Nephron progenitor cell (in vitro differentiated cells): ENCODE measurements at regions not wholly inside any gene's neighbourhood (a gene's known extent, or its start where the extent isn't known, plus 50 kb on each side); places are given as distances from the start of the nearest gene placed in this dataset.
"Not testable (repeated sequence)": the region's sequence is repeated elsewhere in the genome, so short reads cannot be mapped to it uniquely, and the experiment has no call there.

Experiments used
- DNase-seq: peaks from one replicate; pipeline ENCODE4 v3.0.0; 2021
- H3K27ac Mint-ChIP-seq: 2 replicates; pipeline ENCODE4 v1.8.0; 2021; ENCODE audit warnings: mild to moderate bottlenecking, moderate library complexity, mixed read lengths
- H3K27me3 Mint-ChIP-seq: 2 replicates; pipeline ENCODE4 v1.8.0; 2021; ENCODE audit warnings: mild to moderate bottlenecking, low read depth, mixed read lengths; ENCODE audit not compliant: poor library complexity
- H3K36me3 Mint-ChIP-seq: 2 replicates; pipeline ENCODE4 v1.8.0; 2021; ENCODE audit warnings: low read depth, mixed read lengths
- H3K4me1 Mint-ChIP-seq: 2 replicates; pipeline ENCODE4 v1.8.0; 2021; ENCODE audit warnings: mixed read lengths
- H3K4me3 Mint-ChIP-seq: 2 replicates; pipeline ENCODE4 v1.8.0; 2021; ENCODE audit warnings: mild to moderate bottlenecking, moderate library complexity, mixed read lengths
- H3K9me3 Mint-ChIP-seq: 2 replicates; pipeline ENCODE4 v1.8.0; 2021; ENCODE audit warnings: mild to moderate bottlenecking, moderate library complexity, mixed read lengths
- TF ChIP-seq, protein P1 (sequence below): fragments of 200-600 bp; sonication (generic); IDR thresholded peaks from 2 replicates; pipeline ENCODE4 v1.5.0; 2021; ENCODE audit warnings: antibody characterized with exemption

GRCh38 chr3:159672728-159673688 lies 315.6 kb upstream of the IL12A start:
- TF ChIP-seq, protein P1, sequence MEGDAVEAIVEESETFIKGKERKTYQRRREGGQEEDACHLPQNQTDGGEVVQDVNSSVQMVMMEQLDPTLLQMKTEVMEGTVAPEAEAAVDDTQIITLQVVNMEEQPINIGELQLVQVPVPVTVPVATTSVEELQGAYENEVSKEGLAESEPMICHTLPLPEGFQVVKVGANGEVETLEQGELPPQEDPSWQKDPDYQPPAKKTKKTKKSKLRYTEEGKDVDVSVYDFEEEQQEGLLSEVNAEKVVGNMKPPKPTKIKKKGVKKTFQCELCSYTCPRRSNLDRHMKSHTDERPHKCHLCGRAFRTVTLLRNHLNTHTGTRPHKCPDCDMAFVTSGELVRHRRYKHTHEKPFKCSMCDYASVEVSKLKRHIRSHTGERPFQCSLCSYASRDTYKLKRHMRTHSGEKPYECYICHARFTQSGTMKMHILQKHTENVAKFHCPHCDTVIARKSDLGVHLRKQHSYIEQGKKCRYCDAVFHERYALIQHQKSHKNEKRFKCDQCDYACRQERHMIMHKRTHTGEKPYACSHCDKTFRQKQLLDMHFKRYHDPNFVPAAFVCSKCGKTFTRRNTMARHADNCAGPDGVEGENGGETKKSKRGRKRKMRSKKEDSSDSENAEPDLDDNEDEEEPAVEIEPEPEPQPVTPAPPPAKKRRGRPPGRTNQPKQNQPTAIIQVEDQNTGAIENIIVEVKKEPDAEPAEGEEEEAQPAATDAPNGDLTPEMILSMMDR: no peak
- no peaks in the 10 kb centered on the region for H3K9me3 Mint-ChIP-seq
- no peak for DNase-seq
- no peak overlapping the region for H3K4me3 Mint-ChIP-seq
- H3K4me1 Mint-ChIP-seq: peaks cover 14% of the 10 kb centered on the region
- H3K27me3 Mint-ChIP-seq: peaks cover 3% of the 10 kb centered on the region
- H3K36me3 Mint-ChIP-seq: no peaks in the 10 kb centered on the region
- H3K27ac Mint-ChIP-seq: no peak overlapping the region

GRCh38 chr3:159674583-159674982 lies 314.1 kb upstream of the IL12A start:
- no peak for DNase-seq
- H3K4me1 Mint-ChIP-seq: peaks cover 4% of the 10 kb centered on the region
- H3K27ac Mint-ChIP-seq: no peak overlapping the region
- H3K27me3 Mint-ChIP-seq: peaks cover 3% of the 10 kb centered on the region
- H3K9me3 Mint-ChIP-seq: no peaks in the 10 kb centered on the region
- TF ChIP-seq, protein P1: no peak
- no peak overlapping the region for H3K4me3 Mint-ChIP-seq
- H3K36me3 Mint-ChIP-seq: no peaks in the 10 kb centered on the region

DNA sequence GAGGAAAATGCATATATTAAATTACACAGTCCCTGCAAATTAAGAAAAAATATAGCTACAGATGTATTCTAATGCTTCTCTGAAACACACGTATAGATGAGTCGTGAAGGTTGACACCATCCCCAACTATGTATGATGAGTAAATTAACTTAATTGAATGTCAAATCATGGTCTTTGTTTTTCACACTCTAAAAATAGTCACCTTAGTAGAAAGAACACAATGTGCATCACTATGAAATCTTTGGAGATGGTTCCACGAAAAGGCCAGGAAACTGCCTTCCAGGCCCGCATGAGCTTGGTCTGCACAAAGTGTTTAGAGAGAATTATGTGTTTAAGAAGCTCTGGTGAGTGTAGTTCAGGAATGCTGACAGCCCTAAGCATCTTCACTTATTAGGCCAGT lies 313.4 kb upstream of the IL12A start:
- TF ChIP-seq, protein P1: no peak
- H3K27ac Mint-ChIP-seq: no peak overlapping the region
- H3K9me3 Mint-ChIP-seq: no peaks in the 10 kb centered on the region
- H3K4me3 Mint-ChIP-seq: no peak overlapping the region
- peaks cover 3% of the 10 kb centered on the region for H3K27me3 Mint-ChIP-seq
- no peak for DNase-seq
- H3K36me3 Mint-ChIP-seq: no peaks in the 10 kb centered on the region
- no peaks in the 10 kb centered on the region for H3K4me1 Mint-ChIP-seq

DNA sequence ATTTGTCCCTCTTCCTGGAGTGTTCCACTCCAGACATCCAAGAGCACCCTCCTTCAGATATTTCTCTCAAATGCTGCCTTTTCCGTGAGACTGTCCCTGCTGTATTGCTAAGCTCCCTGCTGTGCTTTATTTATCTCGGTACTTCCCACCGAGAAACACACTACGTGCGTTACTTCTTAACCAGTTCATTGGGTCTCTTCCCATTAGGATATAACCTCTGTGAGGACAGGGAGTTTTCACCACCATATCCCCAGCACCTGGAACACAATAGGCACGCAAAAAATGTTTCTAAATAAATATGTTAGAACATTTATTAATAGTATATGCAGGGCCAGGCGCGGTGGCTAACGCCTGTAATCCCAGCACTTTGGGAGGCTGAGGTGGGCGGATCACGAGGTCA lies 308.7 kb upstream of the IL12A start:
- Mint-ChIP-seq H3K4me1 (no peaks in the 10 kb centered on the region), H3K9me3 (no peaks in the 10 kb centered on the region), H3K27ac (no peak overlapping the region), H3K27me3 (peaks cover 9% of the 10 kb centered on the region), H3K4me3 (no peak overlapping the region), H3K36me3 (no peaks in the 10 kb centered on the region)
- TF ChIP-seq, protein P1: no peak
- DNase-seq: no peak

DNA sequence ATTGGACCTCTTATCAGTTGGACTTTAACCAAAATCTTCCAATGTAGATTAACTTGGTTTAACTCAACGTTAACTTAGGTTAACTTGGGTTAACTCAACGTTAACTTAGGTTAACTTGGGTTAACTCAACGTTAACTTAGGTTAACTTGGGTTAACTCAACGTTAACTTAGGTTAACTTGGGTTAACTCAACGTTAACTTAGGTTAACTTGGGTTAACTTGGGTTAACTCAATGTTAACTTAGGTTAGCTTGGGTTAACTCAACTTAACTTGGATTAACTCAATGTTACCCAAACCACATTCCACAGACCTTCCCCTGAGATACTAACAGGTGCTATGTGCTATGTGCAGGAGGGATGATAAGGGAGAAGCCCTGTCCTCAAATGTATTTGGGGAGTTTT lies 306.9 kb upstream of the IL12A start:
- H3K4me1 Mint-ChIP-seq, DNase-seq, H3K36me3 Mint-ChIP-seq, H3K4me3 Mint-ChIP-seq, H3K9me3 Mint-ChIP-seq, H3K27ac Mint-ChIP-seq, H3K27me3 Mint-ChIP-seq: not testable (repeated sequence)

- no peak for DNase-seq
- Mint-ChIP-seq H3K4me1 (no peaks in the 10 kb centered on the region), H3K36me3 (no peaks in the 10 kb centered on the region), H3K27ac (no peak overlapping the region), H3K9me3 (peaks cover 25% of the 10 kb centered on the region), H3K4me3 (no peak overlapping the region), H3K27me3 (peaks cover 6% of the 10 kb centered on the region)
- TF ChIP-seq, protein P1: no peak
These were observed 302.8 kb upstream of the IL12A start for GRCh38 chr3:159685801-159686200.
